ENCODE measurements at regions not wholly inside any gene's neighbourhood (a gene's known extent, or its start where the extent isn't known, plus 50 kb on each side); places are given as distances from the start of the nearest gene placed in this dataset.

DNA sequence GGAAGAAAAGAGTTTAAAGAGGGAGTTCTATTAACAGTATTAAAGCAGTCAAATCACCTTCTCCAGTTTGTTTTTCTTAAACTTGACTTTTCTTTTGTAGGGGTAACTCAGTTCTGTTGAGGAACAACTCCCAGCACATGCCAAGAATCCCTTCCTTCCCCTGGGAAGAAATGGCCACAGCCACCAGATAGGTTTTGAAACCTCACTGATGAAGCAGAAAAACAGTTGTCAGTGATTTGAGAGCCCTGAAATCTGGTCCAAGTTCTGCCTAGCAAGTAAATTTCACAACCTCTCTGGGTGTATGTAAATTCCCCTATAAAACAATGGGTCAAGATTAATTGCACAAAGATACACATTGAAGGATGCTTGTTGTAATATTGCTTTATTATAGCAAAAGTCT is 167.1 kb downstream of the DHX15 start:
- no peak for DNase-seq

DNA sequence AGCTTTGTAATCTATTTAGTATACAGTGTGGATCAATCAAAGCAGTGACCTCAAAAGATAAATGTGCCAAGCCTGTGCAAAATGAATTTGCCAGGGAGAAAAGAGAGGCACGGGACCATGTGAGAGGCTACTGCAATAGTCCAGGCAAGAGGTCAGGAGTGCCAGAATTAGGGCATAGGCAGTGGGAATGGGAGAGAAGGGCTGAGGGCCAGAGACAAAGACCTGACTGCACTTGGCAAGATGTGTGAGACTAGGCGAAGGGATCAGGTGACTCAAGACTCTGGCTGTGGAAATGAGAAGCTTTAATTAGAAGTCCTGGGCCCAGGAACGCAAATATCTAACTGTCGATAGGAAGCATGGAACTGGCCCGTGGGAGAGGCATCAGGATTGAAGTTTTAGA is 168.1 kb downstream of the DHX15 start:
- no peak for DNase-seq

- DNase-seq = no peak
Observed at GRCh38 chr4:24413311-24413784, 171.0 kb downstream of the DHX15 start.

DNA sequence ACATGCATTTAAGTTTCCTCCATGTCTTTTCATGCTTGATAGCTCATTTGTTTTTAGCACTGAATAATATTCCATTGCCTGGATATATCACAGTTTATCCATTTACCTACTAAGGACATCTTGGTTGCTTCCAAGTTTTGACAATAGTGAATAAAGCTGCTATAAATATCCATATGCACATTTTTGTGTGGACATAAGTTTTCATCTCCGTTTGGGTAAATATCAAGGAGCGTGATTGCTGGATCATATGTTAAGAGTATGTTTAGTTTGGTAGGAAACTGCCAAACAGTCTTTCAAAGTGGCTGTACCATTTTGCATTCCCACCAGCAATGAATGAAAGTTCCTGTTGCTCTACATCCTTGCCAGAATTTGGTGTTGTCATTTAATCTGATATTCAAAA is 172.5 kb downstream of the DHX15 start:
- no peak for DNase-seq

- DNase-seq = no peak
Observed at GRCh38 chr4:24411299-24411698, 173.1 kb downstream of the DHX15 start.

DNA sequence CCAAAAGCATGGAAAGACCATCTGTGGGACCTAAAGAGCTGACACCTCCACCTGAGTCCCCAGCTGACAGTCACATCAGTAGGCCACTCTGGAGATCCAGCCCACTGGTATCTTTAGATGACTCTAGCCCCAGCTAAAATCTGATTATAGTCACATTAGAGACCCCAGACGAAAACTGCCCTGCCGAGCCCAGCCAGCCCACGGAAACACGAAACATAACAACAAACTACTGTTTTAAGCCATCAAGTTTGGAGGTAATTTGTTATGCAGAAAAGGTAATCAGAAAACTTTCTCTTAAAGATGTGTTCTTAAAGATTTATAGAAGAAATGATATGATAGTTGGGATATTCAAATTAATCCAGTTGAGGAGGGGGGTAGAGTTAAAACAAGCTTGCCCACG is 175.7 kb downstream of the DHX15 start:
- DNase-seq = no peak

- no peak for DNase-seq
Observed at GRCh38 chr4:24405926-24406325, 178.4 kb downstream of the DHX15 start.

DNA sequence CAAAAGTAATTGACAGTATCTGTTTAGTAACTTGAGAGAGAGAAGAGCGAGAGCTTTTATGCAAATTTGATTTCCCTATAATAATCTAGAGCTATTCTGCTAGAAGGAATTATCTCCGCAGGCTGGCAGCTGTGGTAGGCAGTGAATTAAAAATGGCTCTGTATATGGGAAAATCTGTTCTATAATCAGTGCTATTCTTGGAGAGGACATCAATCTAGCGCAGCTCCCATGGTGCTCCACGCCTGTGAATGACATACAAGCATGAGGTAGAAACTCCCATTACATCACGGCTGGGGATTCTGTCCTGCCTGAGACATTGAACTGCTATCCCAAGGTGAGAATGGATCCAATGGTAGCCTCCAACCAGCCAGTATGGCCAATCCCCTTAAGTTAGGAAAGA is 179.0 kb downstream of the DHX15 start:
- DNase-seq = no peak

DNA sequence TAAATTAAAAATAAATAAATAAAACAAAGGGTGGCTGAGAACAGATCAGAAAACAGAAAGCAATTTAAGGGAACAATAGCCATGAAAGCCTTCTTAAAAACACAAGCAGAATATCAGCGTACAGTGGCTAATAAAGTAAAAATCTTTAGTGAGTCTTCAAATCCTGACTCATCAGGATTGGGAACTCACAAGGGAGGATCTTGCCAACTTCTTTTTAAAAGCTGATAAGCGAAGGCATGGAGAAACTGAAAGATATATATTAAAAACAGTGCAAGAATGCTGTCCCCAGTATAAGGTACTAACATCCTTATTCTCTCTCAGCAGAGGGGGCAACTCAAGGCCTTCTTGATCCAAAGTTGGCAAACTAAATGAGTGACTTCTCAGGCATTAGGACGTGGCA is 180.1 kb downstream of the DHX15 start:
- DNase-seq = no peak

DNA sequence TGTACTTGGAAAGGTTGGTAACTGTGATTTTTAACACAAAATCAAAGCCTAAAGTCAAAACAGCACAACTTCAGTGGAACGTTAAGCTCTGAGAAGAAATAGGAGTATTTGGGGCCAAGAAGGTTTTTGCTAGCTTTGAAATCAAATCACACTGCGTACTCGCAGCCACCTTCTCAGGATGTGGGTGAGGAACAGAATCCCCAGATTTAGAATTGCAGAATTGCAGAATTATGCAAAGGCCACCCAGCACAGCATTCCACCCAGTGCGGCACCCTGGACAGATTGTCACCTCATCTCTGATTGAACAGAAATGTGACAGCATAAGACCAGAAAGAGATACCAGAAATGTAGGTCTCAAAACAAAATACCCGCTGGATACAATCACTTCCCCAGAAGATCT is 181.1 kb downstream of the DHX15 start:
- no peak for DNase-seq

DNA sequence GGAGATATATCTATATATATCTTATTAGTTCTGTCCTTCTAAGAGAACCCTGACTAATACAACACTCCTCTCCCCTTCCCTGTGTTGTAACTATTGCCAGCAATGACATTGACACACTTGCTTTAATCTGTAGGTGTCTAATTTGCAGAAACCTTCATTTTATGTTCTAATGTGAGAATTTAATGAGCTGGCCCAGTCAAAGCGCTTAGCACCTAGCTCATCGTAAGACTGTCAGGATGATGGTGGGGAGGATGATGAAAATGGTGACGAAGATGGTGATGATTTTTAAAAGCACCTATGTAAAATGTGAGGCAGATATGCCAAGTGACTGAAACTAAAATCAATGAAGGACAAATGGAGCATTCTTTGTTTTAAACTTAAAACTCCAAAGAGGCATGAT is 183.8 kb downstream of the DHX15 start:
- no peak for DNase-seq

DNA sequence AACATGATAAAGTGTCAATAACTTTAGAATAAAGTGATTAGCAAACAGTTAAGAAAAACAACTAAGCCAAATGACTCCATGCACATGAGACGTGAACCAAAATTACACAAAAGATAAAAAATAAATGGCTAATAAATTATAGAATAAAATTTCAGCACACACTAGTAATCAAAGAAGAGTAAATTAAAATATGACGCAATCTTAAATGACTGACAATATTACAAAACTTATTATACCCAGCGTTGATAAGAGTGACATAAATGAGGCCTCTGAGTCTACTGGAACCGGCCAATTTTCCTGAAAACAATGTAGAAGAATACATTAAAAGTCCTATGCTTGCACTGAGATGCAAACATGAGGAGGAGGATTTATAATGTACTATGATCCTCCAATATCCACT is 187.4 kb downstream of the DHX15 start:
- no peak for DNase-seq

DNA sequence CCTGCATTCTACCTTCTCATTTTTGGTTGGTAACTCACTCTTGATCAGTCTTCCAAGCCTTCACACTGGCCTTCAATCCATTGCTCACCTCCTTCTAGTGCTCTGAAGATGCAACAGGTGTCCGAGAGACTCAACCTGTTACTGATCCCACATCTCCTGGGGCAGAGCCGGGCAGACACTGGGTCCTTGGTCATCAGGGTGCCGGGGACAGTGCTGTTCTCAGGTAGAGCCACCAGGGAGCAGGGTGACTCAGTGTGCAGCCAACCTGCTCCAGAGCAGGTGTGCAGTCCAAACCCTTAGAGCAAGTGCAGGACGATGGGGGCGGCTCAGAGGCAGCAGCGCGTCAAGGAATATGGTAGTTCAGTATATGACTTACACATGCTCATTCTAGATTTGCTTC is 188.4 kb downstream of the DHX15 start:
- DNase-seq = no peak

DNA sequence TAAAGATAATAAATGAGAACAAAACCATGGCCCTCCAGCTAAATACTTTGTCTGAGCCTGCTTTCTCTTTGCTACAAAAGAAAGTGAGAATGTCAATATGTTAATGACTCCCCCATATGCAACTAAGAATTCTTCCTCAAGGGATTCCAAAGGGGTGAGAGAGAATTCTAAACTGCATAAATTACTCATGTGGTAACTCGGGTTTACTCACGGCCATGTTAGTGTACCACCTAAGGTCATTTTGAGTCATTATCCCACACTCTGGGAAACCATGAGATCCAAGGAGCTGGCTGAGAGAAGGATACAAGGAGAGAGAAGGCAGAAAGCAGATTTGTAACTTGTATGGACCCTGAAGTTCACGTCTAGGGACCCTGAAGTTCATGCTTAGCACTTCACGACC is 190.3 kb downstream of the DHX15 start:
- DNase-seq = no peak

- no peak for DNase-seq
Observed at GRCh38 chr4:24392613-24393012, 191.7 kb downstream of the DHX15 start.

GRCh38 chr4:24382381-24382780 is 202.0 kb downstream of the DHX15 start:
- no peak for DNase-seq

DNA sequence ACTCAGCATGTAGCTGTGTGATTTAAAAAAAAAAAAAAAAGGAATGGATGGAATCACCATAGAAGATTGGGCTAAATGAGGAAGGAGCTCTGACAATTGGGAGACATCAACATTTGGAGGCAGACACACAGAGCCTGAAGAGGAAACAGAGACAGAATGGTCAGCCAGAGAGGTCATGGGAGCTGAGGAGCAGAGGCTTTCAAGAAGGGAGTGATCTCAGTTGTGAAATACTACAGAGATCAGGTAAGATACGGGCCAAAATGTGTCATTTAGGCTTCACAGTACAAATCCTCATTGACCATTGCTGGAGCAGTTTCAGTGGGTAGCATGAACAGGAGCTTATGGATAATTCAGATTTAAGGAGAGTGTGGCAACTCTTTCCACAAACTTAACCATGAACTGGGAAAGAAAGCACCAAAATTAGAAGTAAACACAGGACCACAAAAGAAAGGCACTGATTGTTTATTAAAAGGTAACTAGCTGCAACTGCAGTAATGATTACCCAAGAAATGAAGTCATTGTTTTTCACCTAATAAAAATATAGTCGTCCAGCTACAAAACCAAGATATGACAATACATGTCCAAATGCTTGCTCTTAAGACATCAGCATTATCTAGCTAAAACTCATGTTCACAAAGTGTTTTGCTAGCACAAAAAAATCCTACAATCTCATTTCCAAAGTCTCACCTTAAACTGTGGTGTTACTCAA is 203.2 kb downstream of the DHX15 start:
- DNase-seq = no peak

- no peak for DNase-seq
Observed at GRCh38 chr4:24373704-24374103, 210.7 kb downstream of the DHX15 start.

DNA sequence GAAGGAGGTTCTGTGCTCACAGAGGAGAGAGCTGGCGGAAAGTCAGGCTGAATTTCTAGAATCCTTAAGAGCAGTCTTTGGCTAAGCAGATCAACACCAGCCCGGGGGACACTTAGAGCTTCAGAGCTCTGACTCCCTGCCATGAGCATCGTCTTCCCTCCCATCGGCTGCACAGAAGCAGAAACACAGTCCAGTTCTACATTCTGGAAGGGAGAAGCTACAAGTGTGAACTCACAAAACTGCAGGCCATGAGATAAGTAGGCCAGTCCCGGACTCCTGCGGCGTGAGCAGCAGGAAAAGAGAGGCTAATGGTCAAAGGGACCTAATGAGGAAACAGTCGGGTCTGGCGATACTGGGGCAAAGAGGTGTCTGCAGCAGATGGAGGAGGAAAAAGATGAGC is 211.5 kb downstream of the DHX15 start:
- no peak for DNase-seq

- DNase-seq = no peak
Observed at GRCh38 chr4:24372341-24372740, 212.0 kb downstream of the DHX15 start.

DNA sequence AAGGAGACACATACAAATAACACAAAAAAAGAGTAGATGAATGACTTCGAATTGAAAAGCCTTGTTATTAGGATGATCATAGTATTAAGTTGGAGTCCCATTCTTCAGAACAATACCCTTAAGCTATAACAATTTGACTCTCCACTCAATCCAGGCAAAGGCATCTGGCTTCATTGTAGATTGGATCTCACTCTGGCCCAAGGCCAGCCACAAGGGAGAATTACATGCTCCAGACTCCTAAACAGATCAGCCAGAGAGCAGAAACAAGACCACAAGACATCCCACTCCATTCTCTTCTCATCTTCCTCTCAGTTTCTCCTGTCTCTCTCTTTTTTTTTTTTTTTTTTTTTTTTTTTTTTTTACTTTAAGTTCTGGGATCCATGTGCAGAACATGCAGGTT is 213.9 kb downstream of the DHX15 start:
- no peak for DNase-seq

DNA sequence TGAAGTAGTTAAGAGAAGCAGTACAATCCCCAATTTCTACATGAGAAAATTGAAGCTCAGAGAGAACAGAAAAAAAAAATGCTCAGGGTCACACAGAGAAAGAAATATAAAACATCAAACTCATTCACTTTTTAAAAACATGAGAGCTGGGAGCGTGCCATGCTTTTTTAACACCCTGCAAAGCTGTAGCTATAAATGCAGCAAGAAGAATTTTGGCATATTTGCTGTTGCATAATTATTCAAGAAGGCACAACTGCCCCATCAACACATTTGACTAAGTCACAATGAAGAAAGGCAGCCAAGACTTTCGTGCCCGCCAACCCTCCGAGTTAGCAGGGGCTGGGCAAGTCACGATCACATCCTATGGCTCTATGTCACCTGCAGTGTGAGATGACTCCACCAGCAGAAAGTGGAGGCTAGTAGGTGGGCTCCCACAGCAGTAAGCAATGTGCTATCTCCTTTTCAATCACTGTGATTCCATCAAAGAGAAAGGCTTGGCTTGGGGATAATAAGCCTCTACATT is 214.8 kb downstream of the DHX15 start:
- no peak for DNase-seq

GRCh38 chr4:24368801-24369200 is 215.6 kb downstream of the DHX15 start:
- DNase-seq = no peak

GRCh38 chr4:24364852-24365251 is 219.5 kb downstream of the DHX15 start:
- DNase-seq = no peak

DNA sequence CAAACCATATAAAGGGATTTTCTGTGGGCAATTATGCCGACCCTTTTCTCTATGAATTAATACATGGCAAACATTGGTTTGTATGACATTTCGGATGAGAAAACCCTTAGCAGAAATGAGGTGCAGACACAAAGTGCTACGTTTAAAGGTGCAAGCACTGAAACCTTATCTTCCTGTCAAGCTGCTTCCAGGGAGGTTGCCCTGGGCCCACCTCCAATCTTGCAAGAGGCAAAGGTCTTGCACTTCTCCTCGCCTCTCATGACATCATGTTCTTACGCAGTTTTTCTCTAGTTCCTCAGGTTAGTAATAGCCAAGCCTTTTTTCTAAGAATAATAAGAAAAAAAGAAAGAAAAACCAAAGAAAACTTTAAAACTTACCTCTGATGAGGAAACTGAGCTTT is 220.1 kb downstream of the DHX15 start:
- DNase-seq = no peak
